ENCODE measurements at regions not wholly inside any gene's neighbourhood (a gene's known extent, or its start where the extent isn't known, plus 50 kb on each side); places are given as distances from the start of the nearest gene placed in this dataset.
"Not testable (repeated sequence)": the region's sequence is repeated elsewhere in the genome, so short reads cannot be mapped to it uniquely, and the experiment has no call there.

- no peak for DNase-seq
- Mint-ChIP-seq H3K36me3 (ENCODE audit: low read depth) (peaks cover 7% of the 10 kb centered on the region), H3K27ac (no peak overlapping the region), H3K4me1 (peaks cover 7% of the 10 kb centered on the region), H3K27me3 (ENCODE audit: low read depth, poor library complexity) (no peaks in the 10 kb centered on the region), H3K4me3 (no peak overlapping the region), H3K9me3 (peaks cover 18% of the 10 kb centered on the region)
- TF ChIP-seq CTCF (IDR thresholded peaks at IDR 0.05): no peak
Observed at GRCh38 chr15:87660251-87661129, 596.0 kb downstream of the NTRK3 start.

- DNase-seq: no peak
- Mint-ChIP-seq H3K4me3 (no peak overlapping the region), H3K9me3 (no peaks in the 10 kb centered on the region), H3K27ac (no peak overlapping the region), H3K36me3 (ENCODE audit: low read depth) (no peaks in the 10 kb centered on the region), H3K4me1 (peaks cover 9% of the 10 kb centered on the region), H3K27me3 (ENCODE audit: low read depth, poor library complexity) (no peaks in the 10 kb centered on the region)
- no peak for TF ChIP-seq CTCF (IDR thresholded peaks at IDR 0.05)
Observed at GRCh38 chr15:87656372-87656771, 600.2 kb downstream of the NTRK3 start.

- peaks cover 9% of the 10 kb centered on the region for H3K4me1 Mint-ChIP-seq
- DNase-seq: no peak
Observed at GRCh38 chr15:87653646-87654045, 602.9 kb downstream of the NTRK3 start.

GRCh38 chr15:87649175-87649574, 607.4 kb downstream of the NTRK3 start:
- H3K27ac Mint-ChIP-seq: no peak overlapping the region
- H3K27me3 Mint-ChIP-seq (ENCODE audit: low read depth, poor library complexity): no peaks in the 10 kb centered on the region
- no peaks in the 10 kb centered on the region for H3K36me3 Mint-ChIP-seq (ENCODE audit: low read depth)
- H3K4me1 Mint-ChIP-seq: peaks cover 9% of the 10 kb centered on the region
- no peak overlapping the region for H3K4me3 Mint-ChIP-seq
- no peak for DNase-seq
- no peaks in the 10 kb centered on the region for H3K9me3 Mint-ChIP-seq
- TF ChIP-seq CTCF (IDR thresholded peaks at IDR 0.05): no peak

More at GRCh38 chr15:87653646-87654045, 602.9 kb downstream of the NTRK3 start:
- no peaks in the 10 kb centered on the region for H3K36me3 Mint-ChIP-seq (ENCODE audit: low read depth)
- H3K4me3 Mint-ChIP-seq: no peak overlapping the region
- no peak for TF ChIP-seq CTCF (IDR thresholded peaks at IDR 0.05)
- no peaks in the 10 kb centered on the region for H3K27me3 Mint-ChIP-seq (ENCODE audit: low read depth, poor library complexity)
- H3K9me3 Mint-ChIP-seq: no peaks in the 10 kb centered on the region
- no peak overlapping the region for H3K27ac Mint-ChIP-seq

- TF ChIP-seq CTCF (IDR thresholded peaks at IDR 0.05): no peak
- H3K36me3 Mint-ChIP-seq (ENCODE audit: low read depth): no peaks in the 10 kb centered on the region
Observed at GRCh38 chr15:87648278-87648677, 608.3 kb downstream of the NTRK3 start.

GRCh38 chr15:87645723-87646122, 610.8 kb downstream of the NTRK3 start:
- Mint-ChIP-seq H3K27ac (no peak overlapping the region), H3K9me3 (no peaks in the 10 kb centered on the region), H3K27me3 (ENCODE audit: low read depth, poor library complexity) (no peaks in the 10 kb centered on the region), H3K36me3 (ENCODE audit: low read depth) (no peaks in the 10 kb centered on the region), H3K4me1 (no peaks in the 10 kb centered on the region), H3K4me3 (no peak overlapping the region)
- no peak for TF ChIP-seq CTCF (IDR thresholded peaks at IDR 0.05)
- DNase-seq: no peak

More at GRCh38 chr15:87648278-87648677, 608.3 kb downstream of the NTRK3 start:
- H3K27ac Mint-ChIP-seq: no peak overlapping the region
- no peaks in the 10 kb centered on the region for H3K27me3 Mint-ChIP-seq (ENCODE audit: low read depth, poor library complexity)
- no peak overlapping the region for H3K4me3 Mint-ChIP-seq
- H3K4me1 Mint-ChIP-seq: peaks cover 9% of the 10 kb centered on the region
- no peaks in the 10 kb centered on the region for H3K9me3 Mint-ChIP-seq
- DNase-seq: no peak

- DNase-seq; H3K36me3 Mint-ChIP-seq (ENCODE audit: low read depth); H3K9me3 Mint-ChIP-seq; H3K27ac Mint-ChIP-seq; H3K4me1 Mint-ChIP-seq; H3K4me3 Mint-ChIP-seq; H3K27me3 Mint-ChIP-seq (ENCODE audit: low read depth, poor library complexity): not testable (repeated sequence)
Observed at GRCh38 chr15:87642997-87643396, 613.5 kb downstream of the NTRK3 start.

All from nephron progenitor cell (in vitro differentiated cells).